ENCODE measurements at regions not wholly inside any gene's neighbourhood (a gene's known extent, or its start where the extent isn't known, plus 50 kb on each side); places are given as distances from the start of the nearest gene placed in this dataset.

- TF ChIP-seq ZNF462 (CRISPR knock-in tag; IDR thresholded peaks at IDR 0.05) = no peak
- TF ChIP-seq REST (IDR thresholded peaks at IDR 0.05; ENCODE audit: unreplicated experiment) = no peak
Measured at GRCh38 chr2:145753041-145753608, 1233.2 kb upstream of the ZEB2 start (continued).

GRCh38 chr2:145752091-145752806 lies 1232.3 kb upstream of the ZEB2 start:
- no peak overlapping the region for H3K4me3 Mint-ChIP-seq
- H3K9me3 Mint-ChIP-seq = no peaks in the 10 kb centered on the region
- Histone ChIP-seq H3K27me3 (ENCODE audit: insufficient read depth) (no peaks in the 10 kb centered on the region), H3K4me1 (ENCODE audit: insufficient read depth) (peaks cover 17% of the 10 kb centered on the region), H4K20me1 (replicated peaks; ENCODE audit: insufficient read depth) (no peaks in the 10 kb centered on the region), H3K27ac (ENCODE audit: low read depth) (peak overlapping the region; percentile 52), H3F3A (replicated peaks; ENCODE audit: low read depth) (no peaks in the 10 kb centered on the region), H3K36me3 (ENCODE audit: insufficient read depth) (no peaks in the 10 kb centered on the region), H3K4me2 (no peak overlapping the region), H3K9me2 (ENCODE audit: insufficient read depth) (no peaks in the 10 kb centered on the region), H2AFZ (peak overlapping the region; percentile 48), H3K79me2 (replicated peaks; ENCODE audit: insufficient read depth) (no peaks in the 10 kb centered on the region), H3K4me3 (no peak overlapping the region)
- ATAC-seq (peak; percentile 89), DNase-seq (ENCODE audit: low spot score) (peak; percentile 79)
- H3K4me1 Mint-ChIP-seq = peaks cover 18% of the 10 kb centered on the region
- no peaks in the 10 kb centered on the region for H3K36me3 Mint-ChIP-seq (ENCODE audit: low read depth)
- H3K27me3 Mint-ChIP-seq (ENCODE audit: insufficient read depth, low read depth, poor library complexity) = no peaks in the 10 kb centered on the region
- no peak overlapping the region for H3K27ac Mint-ChIP-seq
- no peak for TF ChIP-seq ZNF462 (CRISPR knock-in tag; IDR thresholded peaks at IDR 0.05)

All from GM23338 (cell line).